Central memory CD8-positive, alpha-beta T cell (primary cell): ENCODE measurements at regions not wholly inside any gene's neighbourhood (a gene's known extent, or its start where the extent isn't known, plus 50 kb on each side); places are given as distances from the start of the nearest gene placed in this dataset.

Experiments used
- ATAC-seq: fragments of 150-1000 bp; cut with Tn5 transposase; replicated peaks from 2 replicates; pipeline ENCODE4 v1.10.0; 2022; ENCODE audit warnings: mild to moderate bottlenecking, moderate FRiP score, moderate number of reproducible peaks; ENCODE audit not compliant: poor library complexity, severe bottlenecking; ENCODE audit errors: extremely low read depth
- DNase-seq, 2 donors: peaks; one replicate each; pipeline ENCODE4 v3.0.0; 2021; ENCODE audit warnings: low spot score in 2 of 2
- H3K27ac Mint-ChIP-seq: one replicate; pipeline ENCODE4 v1.8.0; 2022; ENCODE audit warnings: low read depth, mild to moderate bottlenecking, moderate library complexity, mixed read lengths
- H3K27me3 Mint-ChIP-seq: one replicate; pipeline ENCODE4 v1.8.0; 2022; ENCODE audit warnings: mixed read lengths
- H3K36me3 Mint-ChIP-seq: one replicate; pipeline ENCODE4 v1.8.0; 2022; ENCODE audit warnings: mild to moderate bottlenecking, moderate library complexity, mixed read lengths; ENCODE audit not compliant: insufficient read depth
- H3K4me1 Mint-ChIP-seq: one replicate; pipeline ENCODE4 v1.8.0; 2022; ENCODE audit warnings: mixed read lengths
- H3K4me3 Mint-ChIP-seq: one replicate; pipeline ENCODE4 v1.8.0; 2022; ENCODE audit warnings: mild to moderate bottlenecking, moderate library complexity, mixed read lengths
- H3K9me3 Mint-ChIP-seq: one replicate; pipeline ENCODE4 v1.8.0; 2022; ENCODE audit warnings: mixed read lengths

- ATAC-seq (no peak), DNase-seq (no peak)
- Mint-ChIP-seq H3K4me1 (no peaks in the 10 kb centered on the region), H3K27me3 (peaks cover 60% of the 10 kb centered on the region), H3K4me3 (no peak overlapping the region), H3K9me3 (no peaks in the 10 kb centered on the region), H3K36me3 (peaks cover 1% of the 10 kb centered on the region), H3K27ac (no peak overlapping the region)
Observed at GRCh38 chr13:73622381-73622780, 511.8 kb downstream of the KLF12 start.

DNA sequence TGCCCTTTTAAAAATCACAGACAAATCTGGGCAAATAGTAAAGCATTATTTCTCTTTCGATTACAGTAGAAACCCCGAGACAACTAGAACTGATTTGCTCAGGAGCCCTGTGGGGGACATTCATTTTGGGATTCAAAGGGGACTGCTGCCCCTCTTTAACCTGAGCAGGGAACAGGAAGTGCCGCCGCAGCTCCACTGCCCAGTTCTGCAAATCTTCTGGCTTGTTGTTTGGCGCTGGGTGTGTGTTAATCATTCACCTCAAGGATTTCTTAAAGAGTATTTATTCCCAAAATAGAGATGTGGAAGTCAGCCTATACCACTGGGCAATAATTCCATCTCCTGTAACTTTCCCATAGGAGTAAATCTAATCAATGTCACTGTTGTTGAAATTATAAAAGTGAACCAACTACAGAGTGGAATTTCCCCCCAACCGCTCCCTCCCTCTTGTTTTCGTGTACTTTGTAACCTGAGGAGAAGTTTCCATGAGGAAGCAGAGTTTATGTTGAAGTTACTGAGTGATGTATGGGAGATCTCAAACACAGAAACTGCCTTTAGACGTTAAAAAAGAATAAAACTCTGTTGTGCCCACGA, 515.8 kb downstream of the KLF12 start:
- H3K27me3 Mint-ChIP-seq = peaks cover 57% of the 10 kb centered on the region
- no peak for DNase-seq
- H3K27ac Mint-ChIP-seq = no peak overlapping the region
- H3K4me1 Mint-ChIP-seq = no peaks in the 10 kb centered on the region
- no peak overlapping the region for H3K4me3 Mint-ChIP-seq
- H3K9me3 Mint-ChIP-seq = no peaks in the 10 kb centered on the region
- peaks cover 1% of the 10 kb centered on the region for H3K36me3 Mint-ChIP-seq
- no peak for ATAC-seq

DNA sequence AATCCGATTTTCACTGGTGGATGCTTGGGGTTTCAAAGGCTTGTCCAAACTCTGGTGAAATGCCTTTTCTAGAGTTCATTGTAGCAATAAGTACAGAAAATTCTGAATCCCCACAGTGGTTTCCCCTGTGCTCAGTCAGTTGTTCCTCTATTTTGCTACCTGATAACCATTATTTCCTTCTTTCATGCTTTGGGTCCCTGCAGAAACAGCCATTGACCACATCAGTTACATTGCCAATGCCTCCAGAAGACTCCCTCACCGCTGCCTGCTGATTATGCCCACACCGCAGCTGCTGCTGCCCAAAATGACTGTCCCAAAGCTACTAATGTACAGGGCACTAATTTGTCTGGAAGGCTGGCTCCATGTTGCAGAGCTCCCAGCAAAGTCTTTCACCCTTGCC, 517.3 kb downstream of the KLF12 start:
- peaks cover 2% of the 10 kb centered on the region for H3K36me3 Mint-ChIP-seq
- H3K4me1 Mint-ChIP-seq = no peaks in the 10 kb centered on the region
- DNase-seq (no peak), ATAC-seq (no peak)
- no peaks in the 10 kb centered on the region for H3K9me3 Mint-ChIP-seq
- H3K27me3 Mint-ChIP-seq = peaks cover 48% of the 10 kb centered on the region
- H3K4me3 Mint-ChIP-seq = no peak overlapping the region
- H3K27ac Mint-ChIP-seq = no peak overlapping the region

DNA sequence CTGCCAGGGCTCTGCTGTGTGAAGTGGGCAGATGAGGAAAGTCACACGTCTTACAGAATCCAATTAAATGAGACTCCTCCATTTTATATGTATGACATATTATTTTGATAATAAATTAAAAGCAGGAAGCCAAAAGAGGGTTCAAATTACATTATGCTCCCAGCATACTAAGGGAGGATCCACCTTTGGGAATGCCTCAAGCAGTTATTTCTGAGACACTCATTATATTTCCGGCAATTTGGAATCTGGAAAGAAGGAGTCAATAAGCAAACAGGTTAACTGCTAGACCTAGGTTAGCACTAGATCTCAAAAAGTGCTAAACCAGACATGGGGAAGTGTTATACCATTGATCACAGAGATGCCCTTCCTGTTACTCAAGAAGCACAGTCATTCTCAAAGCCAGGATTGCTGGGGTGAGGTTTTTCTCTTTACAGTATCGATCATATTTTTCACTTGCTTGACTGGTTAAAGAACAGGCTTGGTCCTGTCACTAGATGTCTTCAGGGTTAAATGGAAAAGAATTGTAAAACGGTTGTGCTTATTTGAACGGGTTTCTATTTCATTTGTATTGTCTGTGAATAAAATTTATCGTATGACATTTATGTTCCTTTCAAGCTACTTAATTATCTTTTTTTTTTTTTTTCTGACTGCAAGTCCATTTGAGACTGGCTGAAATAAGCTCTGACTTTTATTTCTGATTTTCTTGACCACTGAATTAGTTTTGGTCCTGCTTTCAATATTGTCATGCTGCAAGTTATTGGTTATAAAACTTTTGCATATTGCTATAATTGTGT, 523.2 kb downstream of the KLF12 start:
- Mint-ChIP-seq H3K27me3 (no peaks in the 10 kb centered on the region), H3K4me1 (no peaks in the 10 kb centered on the region), H3K27ac (no peak overlapping the region), H3K4me3 (no peak overlapping the region), H3K36me3 (peaks cover 2% of the 10 kb centered on the region), H3K9me3 (no peaks in the 10 kb centered on the region)
- ATAC-seq = no peak
- DNase-seq = no peak

DNA sequence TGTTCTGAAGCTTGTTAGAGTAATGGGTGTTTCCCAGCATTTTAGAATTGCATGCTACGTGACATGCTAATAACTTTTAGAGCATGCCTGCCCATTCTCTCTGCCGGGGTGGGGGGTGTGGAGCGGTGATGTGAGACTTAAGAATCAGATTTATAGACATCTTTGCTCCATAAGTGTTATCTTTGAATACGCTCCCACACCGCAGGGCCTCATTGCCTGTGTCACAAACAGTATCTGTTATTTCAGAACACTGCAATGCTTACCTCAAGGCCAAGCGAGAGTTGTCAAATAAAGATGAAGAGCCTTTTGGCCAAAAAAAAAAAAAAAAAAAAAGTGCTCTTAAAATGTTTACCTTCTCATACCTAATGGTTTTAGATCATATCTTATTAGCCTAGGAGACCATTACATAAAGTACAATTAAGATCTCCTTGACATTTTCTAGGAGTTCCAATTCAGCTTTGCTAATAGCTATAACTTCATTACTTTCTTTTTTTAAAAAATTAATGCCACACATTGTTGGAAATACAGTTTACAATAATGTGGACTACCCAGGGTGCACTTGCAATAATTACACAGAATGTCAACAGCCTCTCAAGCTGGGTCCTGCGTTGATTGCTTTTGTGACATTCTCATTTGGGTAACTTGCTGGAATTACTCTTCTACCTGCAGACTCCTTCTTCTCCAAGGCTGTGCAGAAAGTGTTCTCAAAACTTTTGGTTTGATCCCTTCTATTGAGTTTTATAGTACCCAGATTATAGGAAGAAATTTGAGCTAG, 525.3 kb downstream of the KLF12 start:
- Mint-ChIP-seq H3K36me3 (peaks cover 2% of the 10 kb centered on the region), H3K4me1 (no peaks in the 10 kb centered on the region), H3K4me3 (no peak overlapping the region), H3K27me3 (no peaks in the 10 kb centered on the region), H3K27ac (no peak overlapping the region), H3K9me3 (no peaks in the 10 kb centered on the region)
- no peak for DNase-seq
- ATAC-seq = no peak

GRCh38 chr13:73608157-73608516, 526.1 kb downstream of the KLF12 start:
- DNase-seq (no peak), ATAC-seq (no peak)
- H3K4me3 Mint-ChIP-seq = no peak overlapping the region
- H3K4me1 Mint-ChIP-seq = no peaks in the 10 kb centered on the region
- no peak overlapping the region for H3K27ac Mint-ChIP-seq
- H3K27me3 Mint-ChIP-seq = no peaks in the 10 kb centered on the region
- H3K9me3 Mint-ChIP-seq = no peaks in the 10 kb centered on the region
- H3K36me3 Mint-ChIP-seq = peaks cover 2% of the 10 kb centered on the region

DNA sequence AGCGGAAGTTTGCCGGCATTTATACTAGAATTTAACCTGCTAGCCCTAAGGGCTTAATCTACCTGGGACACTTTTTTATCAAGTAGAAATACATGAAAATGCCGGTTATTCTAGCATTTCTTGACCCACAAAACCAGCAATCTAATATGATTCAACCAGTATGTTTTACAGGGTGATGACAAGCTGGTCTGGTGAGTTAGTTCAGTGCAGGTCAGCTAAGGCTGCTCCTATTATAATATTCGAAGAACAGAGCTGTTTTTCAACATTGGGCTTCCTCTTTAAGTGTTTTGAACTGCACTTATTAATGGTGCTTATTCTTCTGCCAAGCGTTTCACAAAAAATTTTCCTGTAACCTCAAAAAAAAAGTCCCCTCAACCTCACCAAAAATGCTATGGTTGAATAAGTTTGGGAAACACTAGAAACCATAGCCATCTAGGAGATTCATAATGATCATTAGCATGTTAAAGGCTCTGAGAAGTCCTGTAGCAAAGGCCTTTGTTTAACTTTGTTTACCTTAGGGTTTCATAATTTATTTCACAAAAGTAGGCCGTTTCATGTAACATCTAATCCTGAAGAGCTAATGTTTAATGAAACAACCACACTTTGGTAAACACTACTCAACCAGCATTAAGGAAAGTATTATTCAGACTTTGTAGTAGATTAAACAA, 526.6 kb downstream of the KLF12 start:
- DNase-seq (no peak), ATAC-seq (no peak)
- Mint-ChIP-seq H3K4me3 (no peak overlapping the region), H3K27me3 (peaks cover 5% of the 10 kb centered on the region), H3K4me1 (no peaks in the 10 kb centered on the region), H3K27ac (no peak overlapping the region), H3K9me3 (no peaks in the 10 kb centered on the region), H3K36me3 (no peaks in the 10 kb centered on the region)

- Mint-ChIP-seq H3K27me3 (peaks cover 23% of the 10 kb centered on the region), H3K27ac (no peak overlapping the region), H3K4me3 (no peak overlapping the region), H3K4me1 (no peaks in the 10 kb centered on the region), H3K9me3 (no peaks in the 10 kb centered on the region), H3K36me3 (no peaks in the 10 kb centered on the region)
- ATAC-seq = no peak
- DNase-seq = no peak
Observed at GRCh38 chr13:73603646-73604045, 530.6 kb downstream of the KLF12 start.

- no peaks in the 10 kb centered on the region for H3K9me3 Mint-ChIP-seq
- DNase-seq = no peak
- H3K4me3 Mint-ChIP-seq = no peak overlapping the region
Observed at GRCh38 chr13:73602295-73602694, 531.9 kb downstream of the KLF12 start.

GRCh38 chr13:73601708-73602107, 532.5 kb downstream of the KLF12 start:
- Mint-ChIP-seq H3K27me3 (peaks cover 23% of the 10 kb centered on the region), H3K27ac (no peak overlapping the region), H3K9me3 (no peaks in the 10 kb centered on the region), H3K4me3 (no peak overlapping the region), H3K4me1 (no peaks in the 10 kb centered on the region), H3K36me3 (no peaks in the 10 kb centered on the region)
- ATAC-seq (no peak), DNase-seq (no peak)

More at GRCh38 chr13:73602295-73602694, 531.9 kb downstream of the KLF12 start:
- Mint-ChIP-seq H3K4me1 (no peaks in the 10 kb centered on the region), H3K27ac (no peak overlapping the region), H3K36me3 (no peaks in the 10 kb centered on the region), H3K27me3 (peaks cover 23% of the 10 kb centered on the region)
- no peak for ATAC-seq

- H3K4me1 Mint-ChIP-seq = peaks cover 5% of the 10 kb centered on the region
- H3K36me3 Mint-ChIP-seq = no peaks in the 10 kb centered on the region
- ATAC-seq (no peak), DNase-seq (no peak)
- H3K4me3 Mint-ChIP-seq = no peak overlapping the region
- no peaks in the 10 kb centered on the region for H3K9me3 Mint-ChIP-seq
- H3K27me3 Mint-ChIP-seq = peaks cover 23% of the 10 kb centered on the region
- no peak overlapping the region for H3K27ac Mint-ChIP-seq
Observed at GRCh38 chr13:73599232-73600128, 534.7 kb downstream of the KLF12 start.
